GM21367 (cell line): ENCODE measurements at regions not wholly inside any gene's neighbourhood (a gene's known extent, or its start where the extent isn't known, plus 50 kb on each side); places are given as distances from the start of the nearest gene placed in this dataset.
"Not testable (repeated sequence)": the region's sequence is repeated elsewhere in the genome, so short reads cannot be mapped to it uniquely, and the experiment has no call there.

Source experiments
- ATAC-seq: cut with Tn5 transposase; IDR thresholded peaks from one replicate; pipeline ENCODE4 v1.9.1; 2021; ENCODE audit not compliant: unreplicated experiment

GRCh38 chr10:117838500-117839498 lies 207.9 kb downstream of the RAB11FIP2 start:
- not testable (repeated sequence) for ATAC-seq

- not testable (repeated sequence) for ATAC-seq
These were observed 190.3 kb downstream of the RAB11FIP2 start for GRCh38 chr10:117856426-117856825.

- ATAC-seq, result no peak
These were observed 186.6 kb downstream of the RAB11FIP2 start for GRCh38 chr10:117860135-117860534.

GRCh38 chr10:117860823-117861222 lies 185.9 kb downstream of the RAB11FIP2 start:
- no peak for ATAC-seq

- ATAC-seq, result no peak
These were observed 185.4 kb downstream of the RAB11FIP2 start for GRCh38 chr10:117861329-117861728.

GRCh38 chr10:117863771-117864170 lies 183.0 kb downstream of the RAB11FIP2 start:
- no peak for ATAC-seq

- ATAC-seq, result no peak
These were observed 180.8 kb downstream of the RAB11FIP2 start for GRCh38 chr10:117865945-117866344.

GRCh38 chr10:117868151-117868550 lies 178.6 kb downstream of the RAB11FIP2 start:
- no peak for ATAC-seq

GRCh38 chr10:117875793-117876192 lies 170.9 kb downstream of the RAB11FIP2 start:
- ATAC-seq, result no peak

- no peak for ATAC-seq
These were observed 170.5 kb downstream of the RAB11FIP2 start for GRCh38 chr10:117876210-117876609.

- no peak for ATAC-seq
These were observed 168.1 kb downstream of the RAB11FIP2 start for GRCh38 chr10:117878626-117879025.

- ATAC-seq, result no peak
These were observed 162.6 kb downstream of the RAB11FIP2 start for GRCh38 chr10:117884093-117884492.

GRCh38 chr10:117884592-117884991 lies 162.1 kb downstream of the RAB11FIP2 start:
- ATAC-seq, result no peak

GRCh38 chr10:117885206-117885829 lies 161.4 kb downstream of the RAB11FIP2 start:
- no peak for ATAC-seq

GRCh38 chr10:117886766-117887165 lies 160.0 kb downstream of the RAB11FIP2 start:
- ATAC-seq, result no peak

GRCh38 chr10:117889664-117890063 lies 157.1 kb downstream of the RAB11FIP2 start:
- ATAC-seq, result no peak

GRCh38 chr10:117892681-117893220 lies 154.0 kb downstream of the RAB11FIP2 start:
- ATAC-seq, result no peak

- ATAC-seq, result no peak
These were observed 152.4 kb downstream of the RAB11FIP2 start for GRCh38 chr10:117894339-117894738.

GRCh38 chr10:117896517-117896916 lies 150.2 kb downstream of the RAB11FIP2 start:
- no peak for ATAC-seq

- ATAC-seq, result no peak
These were observed 147.5 kb downstream of the RAB11FIP2 start for GRCh38 chr10:117899181-117899683.

GRCh38 chr10:117900280-117900679 lies 146.5 kb downstream of the RAB11FIP2 start:
- no peak for ATAC-seq

- no peak for ATAC-seq
These were observed 142.9 kb downstream of the RAB11FIP2 start for GRCh38 chr10:117903854-117904253.
